AG09309 (cell line): ENCODE measurements at regions not wholly inside any gene's neighbourhood (a gene's known extent, or its start where the extent isn't known, plus 50 kb on each side); places are given as distances from the start of the nearest gene placed in this dataset.

Experiments
- DNase-seq: peaks from one replicate; pipeline ENCODE4 v3.0.0-alpha.2; 2010; ENCODE audit warnings: low read depth
- H3K4me3 ChIP-seq: 2 replicates; pipeline ENCODE4 v1.5.1; 2011; ENCODE audit warnings: mild to moderate bottlenecking, low read depth, low read length, moderate library complexity; ENCODE audit not compliant: control insufficient read depth
- CTCF ChIP-seq: IDR thresholded peaks from 2 replicates; pipeline ENCODE4 v1.5.1; 2011; ENCODE audit warnings: mild to moderate bottlenecking, low read depth, low read length, inconsistent platforms; ENCODE audit not compliant: insufficient read depth, control insufficient read depth; ENCODE audit errors: missing control alignments

DNA sequence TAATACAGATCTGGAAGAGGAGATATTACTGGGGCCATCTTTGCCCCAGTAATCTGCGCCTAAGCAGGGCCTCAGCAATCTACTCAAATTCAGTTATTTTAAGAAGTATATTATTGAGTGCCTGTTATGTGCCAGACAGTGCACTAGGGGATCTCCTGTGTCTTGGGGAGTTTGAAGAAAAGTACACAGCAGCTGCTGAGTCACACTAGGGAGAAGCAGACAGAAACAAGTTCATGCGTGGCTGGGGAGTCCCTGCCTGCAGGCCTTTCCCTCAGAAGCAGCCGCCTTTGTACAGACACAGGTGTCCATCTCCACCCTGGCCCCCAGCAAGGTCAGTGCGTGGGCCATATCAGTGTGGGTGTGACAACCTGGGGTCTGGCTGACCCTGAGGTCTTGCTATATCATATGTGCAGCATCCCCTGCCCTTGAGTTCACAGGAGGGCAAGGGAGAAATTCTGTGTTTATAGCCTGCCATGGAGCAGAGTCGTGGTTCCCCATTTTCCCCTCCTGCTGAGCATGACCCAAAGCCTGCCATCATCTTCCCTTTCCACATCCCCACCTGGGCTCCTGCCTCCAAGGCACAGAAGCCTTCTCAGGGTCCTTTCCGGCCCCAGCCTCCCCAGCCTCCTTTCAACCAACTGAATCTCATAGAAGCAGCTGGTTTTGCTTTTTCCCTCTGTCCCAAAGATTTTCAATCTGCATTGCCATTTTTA is 229.9 kb upstream of the SDK2 start:
- no peak overlapping the region for H3K4me3 ChIP-seq
- TF ChIP-seq CTCF, result no peak
- DNase-seq, result no peak

DNA sequence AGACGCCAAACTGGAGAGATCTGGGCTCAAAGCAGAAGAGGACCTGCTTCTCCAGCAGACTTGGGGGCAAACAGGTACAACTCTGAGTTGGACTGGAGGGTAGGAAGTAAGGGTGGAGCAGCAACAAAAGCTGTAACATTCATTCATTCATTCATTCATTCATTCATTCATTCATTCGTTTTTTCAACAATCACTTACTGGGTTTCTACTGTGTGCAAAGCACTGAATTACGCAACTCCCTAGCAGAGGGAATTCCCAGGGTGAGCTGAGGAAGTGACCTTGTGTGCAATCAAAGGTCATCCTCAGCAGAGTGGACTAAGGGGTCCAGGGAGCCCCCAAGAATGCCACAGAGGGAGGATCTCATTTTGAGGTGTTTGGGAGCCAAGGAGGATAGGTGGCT is 231.1 kb upstream of the SDK2 start:
- TF ChIP-seq CTCF, result no peak
- H3K4me3 ChIP-seq, result no peak overlapping the region
- no peak for DNase-seq

DNA sequence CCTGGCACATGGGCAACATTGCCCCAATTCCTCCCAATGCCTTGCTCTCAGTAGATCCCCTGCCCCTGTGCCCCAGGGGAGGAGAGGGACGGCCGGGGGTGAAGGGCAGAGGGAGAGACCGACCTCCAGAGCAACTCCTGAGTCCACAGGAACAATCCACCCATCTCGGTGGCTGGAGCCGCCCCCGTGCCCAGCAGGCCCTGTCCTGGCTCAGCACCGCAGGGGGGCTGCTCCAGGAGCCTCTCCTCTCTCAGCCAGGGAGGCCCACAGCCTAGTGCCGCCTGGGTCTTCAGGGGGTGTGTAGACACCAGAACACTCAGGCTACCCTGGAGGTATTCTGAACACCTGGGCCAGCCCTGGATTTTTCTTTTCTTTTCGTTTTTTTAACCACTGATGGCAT is 233.7 kb upstream of the SDK2 start:
- no peak for TF ChIP-seq CTCF
- H3K4me3 ChIP-seq, result no peak overlapping the region
- no peak for DNase-seq

GRCh38 chr17:73878923-73879322 is 234.7 kb upstream of the SDK2 start:
- no peak for TF ChIP-seq CTCF
- DNase-seq, result no peak

GRCh38 chr17:73879987-73880386 is 235.7 kb upstream of the SDK2 start:
- no peak for DNase-seq
- H3K4me3 ChIP-seq, result no peak overlapping the region
- no peak for TF ChIP-seq CTCF

More at GRCh38 chr17:73878923-73879322, 234.7 kb upstream of the SDK2 start:
- H3K4me3 ChIP-seq, result no peak overlapping the region

DNA sequence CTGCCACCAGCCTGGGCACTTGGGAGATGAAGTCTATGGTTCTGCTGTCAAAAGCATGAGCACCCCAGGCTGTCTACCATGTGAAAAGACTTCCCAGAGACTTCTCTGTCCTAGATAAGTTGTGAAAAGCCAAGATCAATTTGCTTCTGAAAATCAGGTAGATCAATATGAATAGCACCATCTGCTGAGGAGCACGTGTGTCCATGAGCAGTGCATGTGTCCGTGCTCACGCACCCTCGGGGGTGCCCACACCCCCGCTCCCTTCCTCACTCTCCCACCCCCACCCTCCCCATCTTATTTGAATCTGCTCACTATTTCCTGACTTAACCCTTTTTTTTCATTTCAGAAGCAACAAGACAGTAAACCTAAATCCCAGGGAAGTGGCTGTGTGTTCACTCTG is 238.3 kb upstream of the SDK2 start:
- DNase-seq, result no peak
- no peak overlapping the region for H3K4me3 ChIP-seq
- TF ChIP-seq CTCF, result no peak

DNA sequence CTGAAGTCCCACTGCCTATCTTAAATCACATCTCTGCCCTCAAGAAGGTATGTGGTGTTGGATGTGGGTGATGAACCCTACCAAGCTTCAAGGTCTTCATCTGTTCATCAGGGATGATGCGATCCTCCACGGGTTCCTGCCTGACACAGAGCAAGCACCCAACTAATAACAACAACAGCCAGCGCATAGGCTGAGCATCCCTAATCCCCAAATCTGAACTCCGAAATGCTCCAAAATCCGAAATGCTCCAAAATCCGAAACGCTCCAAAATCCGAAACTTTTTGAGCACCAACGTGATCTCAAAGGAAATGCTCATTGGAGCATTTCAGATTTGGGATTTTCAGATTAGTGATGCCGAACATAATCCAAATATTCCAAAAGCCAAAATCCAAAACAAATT is 238.9 kb upstream of the SDK2 start:
- no peak overlapping the region for H3K4me3 ChIP-seq
- DNase-seq, result no peak
- no peak for TF ChIP-seq CTCF
